Lower leg skin (tissue), 4 donors: ENCODE measurements at regions not wholly inside any gene's neighbourhood (a gene's known extent, or its start where the extent isn't known, plus 50 kb on each side); places are given as distances from the start of the nearest gene placed in this dataset.

ENCODE experiments used
- DNase-seq, 2 donors: peaks; one replicate each; pipeline ENCODE4 v3.0.0-alpha.2; 2019; ENCODE audit warnings: low spot score in 2 of 2
- H3K4me3 ChIP-seq: fragments of 200-600 bp; sonication (generic); 2 replicates; pipeline ENCODE4 v1.5.1; 2017; ENCODE audit warnings: mild to moderate bottlenecking, low read depth; ENCODE audit not compliant: poor library complexity, severe bottlenecking
- POLR2A ChIP-seq, 2 donors: fragments of 450-650 bp; IDR thresholded peaks; one replicate each; pipeline ENCODE4 v1.6.1; 2016 to 2017; ENCODE audit warnings: antibody characterized with exemption in 2 of 2, mild to moderate bottlenecking in 1 of 2, moderate library complexity in 1 of 2
- WGBS, 2 donors: methylation state at CpG; one replicate each; pipeline ENCODE4 v1.1.5; 2018; 5-methylcytosine and 5-hydroxymethylcytosine counted together
- intact Hi-C: fragments of 100-400 bp; cut with DNase I; formaldehyde crosslinking; loops from one replicate; pipeline ENCODE4 v1.15.0; 2023; ENCODE audit warnings: low total_unique reads
- TF ChIP-seq, protein P1 (sequence below), 3 donors: fragments of 450-650 bp; IDR thresholded peaks; one replicate each; pipeline ENCODE4 v1.5.1; 2016; ENCODE audit warnings: antibody characterized with exemption in 3 of 3, mild to moderate bottlenecking in 3 of 3, moderate library complexity in 2 of 3

DNA sequence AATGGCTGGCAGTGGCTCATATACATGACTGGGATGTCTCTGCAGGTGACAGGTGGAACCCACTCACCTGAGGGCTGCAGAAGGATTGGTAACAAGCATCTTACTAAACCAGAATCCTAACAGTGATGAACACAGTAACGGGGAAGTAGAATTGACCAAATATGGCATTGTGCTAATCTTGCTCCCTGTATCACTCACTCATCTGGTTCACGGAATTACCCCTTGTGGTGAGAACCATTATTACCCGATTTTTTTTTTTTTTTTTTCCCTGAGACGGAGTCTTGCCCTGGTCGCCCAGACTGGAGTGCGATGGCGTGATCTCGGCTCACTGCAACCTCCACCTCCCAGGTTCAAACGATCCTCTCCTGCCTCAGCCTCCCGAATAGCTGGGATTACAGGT is 69.5 kb downstream of the PTPRS start:
- 81 to 82% methylated on average over 10 of the region's 10 CpGs for WGBS, 2 donors
- intact Hi-C loops, result no loop called here
- DNase-seq, result no peak
- H3K4me3 ChIP-seq, result no peak overlapping the region
- TF ChIP-seq POLR2A (IDR thresholded peaks at IDR 0.05), result no peak
- TF ChIP-seq, protein P1, sequence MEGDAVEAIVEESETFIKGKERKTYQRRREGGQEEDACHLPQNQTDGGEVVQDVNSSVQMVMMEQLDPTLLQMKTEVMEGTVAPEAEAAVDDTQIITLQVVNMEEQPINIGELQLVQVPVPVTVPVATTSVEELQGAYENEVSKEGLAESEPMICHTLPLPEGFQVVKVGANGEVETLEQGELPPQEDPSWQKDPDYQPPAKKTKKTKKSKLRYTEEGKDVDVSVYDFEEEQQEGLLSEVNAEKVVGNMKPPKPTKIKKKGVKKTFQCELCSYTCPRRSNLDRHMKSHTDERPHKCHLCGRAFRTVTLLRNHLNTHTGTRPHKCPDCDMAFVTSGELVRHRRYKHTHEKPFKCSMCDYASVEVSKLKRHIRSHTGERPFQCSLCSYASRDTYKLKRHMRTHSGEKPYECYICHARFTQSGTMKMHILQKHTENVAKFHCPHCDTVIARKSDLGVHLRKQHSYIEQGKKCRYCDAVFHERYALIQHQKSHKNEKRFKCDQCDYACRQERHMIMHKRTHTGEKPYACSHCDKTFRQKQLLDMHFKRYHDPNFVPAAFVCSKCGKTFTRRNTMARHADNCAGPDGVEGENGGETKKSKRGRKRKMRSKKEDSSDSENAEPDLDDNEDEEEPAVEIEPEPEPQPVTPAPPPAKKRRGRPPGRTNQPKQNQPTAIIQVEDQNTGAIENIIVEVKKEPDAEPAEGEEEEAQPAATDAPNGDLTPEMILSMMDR (IDR thresholded peaks at IDR 0.05), result no peak

GRCh38 chr19:5269926-5270325 is 70.7 kb downstream of the PTPRS start:
- intact Hi-C loops, result no loop called here
- no peak for DNase-seq
- TF ChIP-seq POLR2A (IDR thresholded peaks at IDR 0.05), result no peak
- TF ChIP-seq, protein P1 (IDR thresholded peaks at IDR 0.05), result no peak
- no peak overlapping the region for H3K4me3 ChIP-seq
- 82 to 85% methylated on average over 9 of the region's 9 CpGs for WGBS, 2 donors

DNA sequence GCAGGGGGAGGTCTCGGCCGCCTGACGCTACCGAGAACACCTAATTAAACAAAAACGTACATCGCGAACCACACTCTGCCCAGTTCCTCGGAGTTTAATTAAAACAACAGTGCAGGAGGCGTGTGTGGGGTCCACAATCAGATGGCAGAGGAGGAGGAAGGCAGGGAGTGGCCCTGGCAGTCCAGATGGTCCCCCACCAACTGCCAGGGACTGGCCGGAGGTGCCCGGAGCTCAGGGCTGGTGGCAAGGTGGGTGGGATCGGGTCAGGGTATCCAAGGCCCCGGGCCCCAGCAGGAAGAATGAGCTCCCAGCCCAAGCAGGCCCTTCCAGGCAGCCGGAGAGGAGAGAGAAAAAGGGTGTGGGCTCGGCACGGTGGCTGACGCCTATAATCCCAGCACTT is 71.3 kb downstream of the PTPRS start:
- no peak for DNase-seq
- intact Hi-C loops, result no loop called here
- no peak for TF ChIP-seq POLR2A (IDR thresholded peaks at IDR 0.05)
- TF ChIP-seq, protein P1 (IDR thresholded peaks at IDR 0.05), result no peak
- H3K4me3 ChIP-seq, result no peak overlapping the region
- WGBS, 2 donors, result 90 to 91% methylated on average over 17 of the region's 17 CpGs

DNA sequence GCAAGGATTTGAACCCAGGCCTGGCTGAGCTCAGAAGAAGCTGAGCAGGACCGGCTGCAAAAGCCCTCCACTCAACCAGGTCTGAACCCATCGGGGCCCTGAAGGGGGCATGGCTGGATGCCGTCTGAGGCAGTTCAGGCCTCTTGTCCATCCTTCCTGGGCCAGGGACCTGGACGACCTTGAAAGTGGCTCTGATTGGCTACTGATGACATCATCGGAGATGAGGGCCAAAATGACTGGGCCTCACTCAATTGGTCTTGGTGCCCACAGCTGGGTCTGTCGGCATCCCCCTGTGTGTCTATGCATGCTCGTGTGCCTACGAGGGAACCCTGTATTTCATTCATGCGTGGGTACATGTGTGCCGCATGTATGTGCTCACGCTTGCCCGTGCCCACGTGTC is 71.8 kb downstream of the PTPRS start:
- WGBS, 2 donors, result 89 to 93% methylated on average over 12 to 13 of the region's 13 CpGs
- intact Hi-C loops, result no loop called here
- no peak for TF ChIP-seq POLR2A (IDR thresholded peaks at IDR 0.05)
- TF ChIP-seq, protein P1 (IDR thresholded peaks at IDR 0.05), result no peak

DNA sequence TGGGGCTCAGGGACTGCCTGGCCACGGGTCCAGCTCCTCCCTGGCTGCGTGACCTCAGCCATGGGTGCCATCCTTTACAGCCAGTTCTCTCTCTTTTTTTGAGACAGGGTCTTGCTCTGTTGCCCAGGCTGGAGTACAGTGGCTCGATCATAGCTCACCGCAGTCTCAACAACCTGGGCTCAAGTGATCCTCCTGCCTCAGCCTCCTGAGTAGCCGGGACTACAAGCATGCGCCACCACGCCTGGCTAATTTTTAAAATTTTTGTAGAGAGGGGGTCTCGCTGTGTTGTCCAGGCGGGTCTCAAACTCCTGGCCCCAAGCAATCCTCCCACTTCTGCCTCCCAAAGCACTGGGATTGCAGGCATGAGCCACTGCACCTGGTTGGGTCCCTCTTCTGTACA is 75.4 kb downstream of the PTPRS start:
- 77 to 84% methylated on average over 9 of the region's 9 CpGs for WGBS, 2 donors
- intact Hi-C loops, result no loop called here
- TF ChIP-seq, protein P1 (IDR thresholded peaks at IDR 0.05), result no peak
- no peak for TF ChIP-seq POLR2A (IDR thresholded peaks at IDR 0.05)
- H3K4me3 ChIP-seq, result no peak overlapping the region
- no peak for DNase-seq

More for the DNA sequence above, 71.8 kb downstream of the PTPRS start:
- H3K4me3 ChIP-seq, result no peak overlapping the region
- DNase-seq, result no peak

- DNase-seq, result no peak
- H3K4me3 ChIP-seq, result no peak overlapping the region
- 90 to 99% methylated on average over 7 of the region's 7 CpGs for WGBS, 2 donors
- TF ChIP-seq POLR2A (IDR thresholded peaks at IDR 0.05), result no peak
- TF ChIP-seq, protein P1 (IDR thresholded peaks at IDR 0.05), result no peak
- intact Hi-C loops, result no loop called here
Measured at GRCh38 chr19:5264453-5264852, 76.2 kb downstream of the PTPRS start.
